GM18861 (cell line): ENCODE measurements at regions not wholly inside any gene's neighbourhood (a gene's known extent, or its start where the extent isn't known, plus 50 kb on each side); places are given as distances from the start of the nearest gene placed in this dataset.

Source experiments
- ATAC-seq: cut with Tn5 transposase; IDR thresholded peaks from one replicate; pipeline ENCODE4 v1.9.1; 2021; ENCODE audit not compliant: unreplicated experiment

GRCh38 chr20:10770753-10771152 is 97.0 kb upstream of the JAG1 start:
- ATAC-seq = no peak

- ATAC-seq = no peak
These were observed 97.8 kb upstream of the JAG1 start for GRCh38 chr20:10771435-10772140.

GRCh38 chr20:10774357-10774943 is 100.7 kb upstream of the JAG1 start:
- no peak for ATAC-seq

GRCh38 chr20:10777710-10778109 is 103.9 kb upstream of the JAG1 start:
- ATAC-seq = no peak

- no peak for ATAC-seq
These were observed 106.1 kb upstream of the JAG1 start for GRCh38 chr20:10779911-10780310.

- no peak for ATAC-seq
These were observed 107.1 kb upstream of the JAG1 start for GRCh38 chr20:10780901-10781300.

- ATAC-seq = no peak
These were observed 107.7 kb upstream of the JAG1 start for GRCh38 chr20:10781526-10781925.

GRCh38 chr20:10783707-10784553 is 110.1 kb upstream of the JAG1 start:
- ATAC-seq = no peak

- no peak for ATAC-seq
These were observed 110.9 kb upstream of the JAG1 start for GRCh38 chr20:10784554-10785183.

- no peak for ATAC-seq
These were observed 112.9 kb upstream of the JAG1 start for GRCh38 chr20:10786678-10787077.

- no peak for ATAC-seq
These were observed 114.3 kb upstream of the JAG1 start for GRCh38 chr20:10788055-10788454.

- ATAC-seq = no peak
These were observed 115.1 kb upstream of the JAG1 start for GRCh38 chr20:10788877-10789276.

GRCh38 chr20:10789386-10789785 is 115.6 kb upstream of the JAG1 start:
- no peak for ATAC-seq

- ATAC-seq = no peak
These were observed 116.2 kb upstream of the JAG1 start for GRCh38 chr20:10790013-10790412.

- ATAC-seq = no peak
These were observed 118.5 kb upstream of the JAG1 start for GRCh38 chr20:10792291-10792690.

- no peak for ATAC-seq
These were observed 120.0 kb upstream of the JAG1 start for GRCh38 chr20:10793766-10794165.

- no peak for ATAC-seq
These were observed 121.0 kb upstream of the JAG1 start for GRCh38 chr20:10794765-10795164.

- no peak for ATAC-seq
These were observed 121.7 kb upstream of the JAG1 start for GRCh38 chr20:10795286-10796026.

GRCh38 chr20:10798811-10799210 is 125.0 kb upstream of the JAG1 start:
- ATAC-seq = no peak

- no peak for ATAC-seq
These were observed 125.9 kb upstream of the JAG1 start for GRCh38 chr20:10799735-10800134.

- ATAC-seq = no peak
These were observed 126.5 kb upstream of the JAG1 start for GRCh38 chr20:10800288-10800687.
